ENCODE measurements at regions not wholly inside any gene's neighbourhood (a gene's known extent, or its start where the extent isn't known, plus 50 kb on each side); places are given as distances from the start of the nearest gene placed in this dataset.

GRCh38 chr3:18743761-18744160 lies 318.6 kb upstream of the SATB1 start:
- no peak for TF ChIP-seq CTCF (IDR thresholded peaks at IDR 0.05; ENCODE audit: insufficient read depth, low read depth, low read length, missing control alignments)
- no peak overlapping the region for H3K4me3 ChIP-seq (ENCODE audit: low read depth, low read length)
- no peak for DNase-seq (ENCODE audit: low read depth)

GRCh38 chr3:18740631-18741583 lies 315.8 kb upstream of the SATB1 start:
- DNase-seq (ENCODE audit: low read depth) = peak; percentile 54
- TF ChIP-seq CTCF (IDR thresholded peaks at IDR 0.05; ENCODE audit: insufficient read depth, low read depth, low read length, missing control alignments) = no peak
- no peak overlapping the region for H3K4me3 ChIP-seq (ENCODE audit: low read depth, low read length)

- no peak overlapping the region for H3K4me3 ChIP-seq (ENCODE audit: low read depth, low read length)
- no peak for TF ChIP-seq CTCF (IDR thresholded peaks at IDR 0.05; ENCODE audit: insufficient read depth, low read depth, low read length, missing control alignments)
- DNase-seq (ENCODE audit: low read depth) = no peak
Measured at GRCh38 chr3:18739099-18739433, 313.9 kb upstream of the SATB1 start.

GRCh38 chr3:18738393-18739098 lies 313.4 kb upstream of the SATB1 start:
- no peak for DNase-seq (ENCODE audit: low read depth)
- TF ChIP-seq CTCF (IDR thresholded peaks at IDR 0.05; ENCODE audit: insufficient read depth, low read depth, low read length, missing control alignments) = no peak
- H3K4me3 ChIP-seq (ENCODE audit: low read depth, low read length) = no peak overlapping the region

GRCh38 chr3:18735005-18735404 lies 309.9 kb upstream of the SATB1 start:
- no peak overlapping the region for H3K4me3 ChIP-seq (ENCODE audit: low read depth, low read length)
- no peak for TF ChIP-seq CTCF (IDR thresholded peaks at IDR 0.05; ENCODE audit: insufficient read depth, low read depth, low read length, missing control alignments)
- DNase-seq (ENCODE audit: low read depth) = no peak

- no peak for DNase-seq (ENCODE audit: low read depth)
- TF ChIP-seq CTCF (IDR thresholded peaks at IDR 0.05; ENCODE audit: insufficient read depth, low read depth, low read length, missing control alignments) = no peak
- H3K4me3 ChIP-seq (ENCODE audit: low read depth, low read length) = no peak overlapping the region
Measured at GRCh38 chr3:18734309-18734708, 309.2 kb upstream of the SATB1 start.
